ENCODE measurements at regions not wholly inside any gene's neighbourhood (a gene's known extent, or its start where the extent isn't known, plus 50 kb on each side); places are given as distances from the start of the nearest gene placed in this dataset.

DNA sequence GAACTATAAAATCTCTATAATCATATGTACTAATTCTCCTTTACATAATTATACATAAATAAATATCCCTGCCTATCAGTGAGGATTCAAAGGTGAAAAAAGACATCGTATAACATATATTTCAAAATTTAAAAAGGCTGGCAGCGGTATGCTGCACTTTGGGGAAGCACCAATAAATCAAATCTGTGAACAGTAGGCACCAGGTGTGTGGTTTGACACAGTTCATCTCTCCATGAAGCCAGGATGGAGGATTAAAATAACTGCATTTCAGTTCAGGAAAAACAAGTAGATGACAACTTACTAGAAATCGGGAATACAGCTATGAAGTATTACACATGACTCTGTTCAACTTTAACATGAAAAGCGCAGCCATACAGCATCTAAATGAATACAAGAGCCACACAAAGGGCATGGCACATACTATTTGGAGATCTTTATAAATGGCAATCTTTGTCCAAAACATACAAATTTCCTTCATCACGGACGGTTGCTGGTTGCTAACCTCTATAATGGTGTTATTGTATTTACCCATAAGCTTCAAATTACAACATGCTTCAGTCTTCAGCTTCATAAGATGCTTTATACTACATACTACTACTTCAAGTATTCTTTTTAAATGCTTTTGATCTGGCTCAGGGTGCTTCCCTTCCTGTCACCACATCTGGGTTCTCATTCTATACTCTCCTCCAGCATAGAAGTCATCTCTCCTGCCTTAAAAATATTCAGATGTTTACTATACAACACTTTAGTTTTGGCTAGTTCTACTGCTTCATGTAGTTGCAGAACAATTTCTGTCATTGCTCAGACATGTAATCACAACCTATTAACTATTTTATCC lies 128.7 kb downstream of the KLF12 start:
- TF ChIP-seq POLR2AphosphoS5 (IDR thresholded peaks at IDR 0.05; ENCODE audit: low read depth, low read length): no peak
- TF ChIP-seq, protein P1, sequence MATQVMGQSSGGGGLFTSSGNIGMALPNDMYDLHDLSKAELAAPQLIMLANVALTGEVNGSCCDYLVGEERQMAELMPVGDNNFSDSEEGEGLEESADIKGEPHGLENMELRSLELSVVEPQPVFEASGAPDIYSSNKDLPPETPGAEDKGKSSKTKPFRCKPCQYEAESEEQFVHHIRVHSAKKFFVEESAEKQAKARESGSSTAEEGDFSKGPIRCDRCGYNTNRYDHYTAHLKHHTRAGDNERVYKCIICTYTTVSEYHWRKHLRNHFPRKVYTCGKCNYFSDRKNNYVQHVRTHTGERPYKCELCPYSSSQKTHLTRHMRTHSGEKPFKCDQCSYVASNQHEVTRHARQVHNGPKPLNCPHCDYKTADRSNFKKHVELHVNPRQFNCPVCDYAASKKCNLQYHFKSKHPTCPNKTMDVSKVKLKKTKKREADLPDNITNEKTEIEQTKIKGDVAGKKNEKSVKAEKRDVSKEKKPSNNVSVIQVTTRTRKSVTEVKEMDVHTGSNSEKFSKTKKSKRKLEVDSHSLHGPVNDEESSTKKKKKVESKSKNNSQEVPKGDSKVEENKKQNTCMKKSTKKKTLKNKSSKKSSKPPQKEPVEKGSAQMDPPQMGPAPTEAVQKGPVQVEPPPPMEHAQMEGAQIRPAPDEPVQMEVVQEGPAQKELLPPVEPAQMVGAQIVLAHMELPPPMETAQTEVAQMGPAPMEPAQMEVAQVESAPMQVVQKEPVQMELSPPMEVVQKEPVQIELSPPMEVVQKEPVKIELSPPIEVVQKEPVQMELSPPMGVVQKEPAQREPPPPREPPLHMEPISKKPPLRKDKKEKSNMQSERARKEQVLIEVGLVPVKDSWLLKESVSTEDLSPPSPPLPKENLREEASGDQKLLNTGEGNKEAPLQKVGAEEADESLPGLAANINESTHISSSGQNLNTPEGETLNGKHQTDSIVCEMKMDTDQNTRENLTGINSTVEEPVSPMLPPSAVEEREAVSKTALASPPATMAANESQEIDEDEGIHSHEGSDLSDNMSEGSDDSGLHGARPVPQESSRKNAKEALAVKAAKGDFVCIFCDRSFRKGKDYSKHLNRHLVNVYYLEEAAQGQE (IDR thresholded peaks at IDR 0.05; ENCODE audit: insufficient read depth in 1 of 2, low read depth in 2 of 2, low read length in 2 of 2): no peak
- TF ChIP-seq TAF1 (IDR thresholded peaks at IDR 0.05; ENCODE audit: borderline replicate concordance, insufficient read depth, low read length): no peak
- TF ChIP-seq FOXP2 (optimal IDR thresholded peaks at IDR 0.05; ENCODE audit: borderline replicate concordance, extremely low read depth, extremely low read length, insufficient read depth): no peak

Measured in PFSK-1 (cell line).